ENCODE measurements at regions not wholly inside any gene's neighbourhood (a gene's known extent, or its start where the extent isn't known, plus 50 kb on each side); places are given as distances from the start of the nearest gene placed in this dataset.

GRCh38 chr6:44776344-44776743 is 388.8 kb downstream of the CDC5L start:
- TF ChIP-seq CTCF (IDR thresholded peaks at IDR 0.05) (no peak), POLR2A (IDR thresholded peaks at IDR 0.05) (no peak)

All from vagina (tissue), 2 donors.